ENCODE measurements at regions not wholly inside any gene's neighbourhood (a gene's known extent, or its start where the extent isn't known, plus 50 kb on each side); places are given as distances from the start of the nearest gene placed in this dataset.

DNA sequence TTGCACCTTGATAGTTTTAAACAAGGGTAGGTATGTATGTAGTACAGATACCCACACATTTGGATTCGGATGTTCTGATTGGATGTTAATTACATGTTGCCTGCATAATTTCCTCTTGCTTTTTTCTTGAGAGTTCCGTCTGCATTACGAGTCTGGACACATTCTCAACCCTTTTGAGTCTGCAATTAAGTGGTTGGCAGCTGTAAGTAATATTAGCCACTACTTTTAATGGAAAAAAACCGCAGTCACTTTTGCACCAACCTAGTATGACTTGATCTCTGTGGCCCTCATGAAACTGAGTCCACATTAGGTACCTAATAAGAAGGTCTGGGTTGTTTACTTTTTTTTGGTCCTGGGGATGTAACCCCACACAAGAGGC is 217.3 kb downstream of the VAPA start:
- ChIA-PET CTCF (interaction anchor here (0.7 kb wide), 1 partner anchor 117 kb away, joined by 3 read pairs; no protein-coding TSS in a partner anchor), POLR2A (no interaction called here)
- no peaks in the 10 kb centered on the region for H3K9me3 ChIP-seq
- H3K4me3 Mint-ChIP-seq (ENCODE audit: unreplicated experiment), result peak overlapping the region; percentile 79
- peaks cover 5% of the 10 kb centered on the region; the same call in 1 of the 2 replicates for H3K4me1 ChIP-seq
- no peaks in the 10 kb centered on the region for H3K4me1 Mint-ChIP-seq (ENCODE audit: low read depth, unreplicated experiment)
- H3K9me3 Mint-ChIP-seq (ENCODE audit: unreplicated experiment), result no peaks in the 10 kb centered on the region
- intact Hi-C loops (cut with micrococcal nuclease; ENCODE audit: unreplicated experiment), result loop anchor here (10.0 kb wide), 1 partner anchor 106 kb away; no protein-coding TSS in a partner anchor
- H3K27me3 ChIP-seq (replicated peaks; ENCODE audit: control insufficient read depth, insufficient read depth, low read length), result no peaks in the 10 kb centered on the region
- DNase-seq, result no peak
- no TSS peak for BruUV-seq (replicated peaks)
- peak overlapping the region; percentile 61 for H3K27ac Mint-ChIP-seq (ENCODE audit: unreplicated experiment)
- H3K27me3 Mint-ChIP-seq (ENCODE audit: insufficient read depth, unreplicated experiment), result no peaks in the 10 kb centered on the region
- no peaks in the 10 kb centered on the region for H3K36me3 ChIP-seq (ENCODE audit: control insufficient read depth, insufficient read depth, low read length)
- peaks cover 4% of the 10 kb centered on the region for H3K36me3 Mint-ChIP-seq (ENCODE audit: insufficient read depth, unreplicated experiment)
- no peak overlapping the region; the same call in 1 of the 2 replicates for H3K4me3 ChIP-seq (ENCODE audit: low read depth, low read length)
- TF ChIP-seq, protein P1, sequence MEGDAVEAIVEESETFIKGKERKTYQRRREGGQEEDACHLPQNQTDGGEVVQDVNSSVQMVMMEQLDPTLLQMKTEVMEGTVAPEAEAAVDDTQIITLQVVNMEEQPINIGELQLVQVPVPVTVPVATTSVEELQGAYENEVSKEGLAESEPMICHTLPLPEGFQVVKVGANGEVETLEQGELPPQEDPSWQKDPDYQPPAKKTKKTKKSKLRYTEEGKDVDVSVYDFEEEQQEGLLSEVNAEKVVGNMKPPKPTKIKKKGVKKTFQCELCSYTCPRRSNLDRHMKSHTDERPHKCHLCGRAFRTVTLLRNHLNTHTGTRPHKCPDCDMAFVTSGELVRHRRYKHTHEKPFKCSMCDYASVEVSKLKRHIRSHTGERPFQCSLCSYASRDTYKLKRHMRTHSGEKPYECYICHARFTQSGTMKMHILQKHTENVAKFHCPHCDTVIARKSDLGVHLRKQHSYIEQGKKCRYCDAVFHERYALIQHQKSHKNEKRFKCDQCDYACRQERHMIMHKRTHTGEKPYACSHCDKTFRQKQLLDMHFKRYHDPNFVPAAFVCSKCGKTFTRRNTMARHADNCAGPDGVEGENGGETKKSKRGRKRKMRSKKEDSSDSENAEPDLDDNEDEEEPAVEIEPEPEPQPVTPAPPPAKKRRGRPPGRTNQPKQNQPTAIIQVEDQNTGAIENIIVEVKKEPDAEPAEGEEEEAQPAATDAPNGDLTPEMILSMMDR (IDR thresholded peaks at IDR 0.05; ENCODE audit: insufficient read depth in 1 of 2, low read depth in 1 of 2, low read length in 1 of 2, severe bottlenecking in 1 of 2, unreplicated experiment in 1 of 2), result no peak

GRCh38 chr18:10131460-10132395 is 217.9 kb downstream of the VAPA start:
- CTCF ChIA-PET, result interaction anchor here (0.6 to 0.8 kb wide), 2 partner anchors 9 to 319 kb away, joined by 3 read pairs; no protein-coding TSS in a partner anchor

GRCh38 chr18:10133516-10133915 is 219.7 kb downstream of the VAPA start:
- peaks cover 10% of the 10 kb centered on the region for H3K9me3 Mint-ChIP-seq (ENCODE audit: unreplicated experiment)
- TF ChIP-seq, protein P1 (IDR thresholded peaks at IDR 0.05; ENCODE audit: insufficient read depth in 1 of 2, low read depth in 1 of 2, low read length in 1 of 2, severe bottlenecking in 1 of 2, unreplicated experiment in 1 of 2), result no peak
- H3K36me3 Mint-ChIP-seq (ENCODE audit: insufficient read depth, unreplicated experiment), result peaks cover 4% of the 10 kb centered on the region
- DNase-seq, result no peak
- H3K27ac Mint-ChIP-seq (ENCODE audit: unreplicated experiment), result no peak overlapping the region
- Histone ChIP-seq H3K36me3 (ENCODE audit: control insufficient read depth, insufficient read depth, low read length) (no peaks in the 10 kb centered on the region), H3K9me3 (no peaks in the 10 kb centered on the region), H3K4me1 (peaks cover 5% of the 10 kb centered on the region; the same call in 1 of the 2 replicates), H3K27me3 (replicated peaks; ENCODE audit: control insufficient read depth, insufficient read depth, low read length) (no peaks in the 10 kb centered on the region), H3K4me3 (ENCODE audit: low read depth, low read length) (no peak overlapping the region)
- intact Hi-C loops (cut with micrococcal nuclease; ENCODE audit: unreplicated experiment), result loop anchor here (10.0 kb wide), 1 partner anchor 109 kb away; no protein-coding TSS in a partner anchor
- H3K4me3 Mint-ChIP-seq (ENCODE audit: unreplicated experiment), result no peak overlapping the region
- POLR2A ChIA-PET, result no interaction called here
- CTCF ChIA-PET, result interaction anchor here (0.6 kb wide), 1 partner anchor 190 kb away, joined by 3 read pairs; no protein-coding TSS in a partner anchor
- H3K4me1 Mint-ChIP-seq (ENCODE audit: low read depth, unreplicated experiment), result no peaks in the 10 kb centered on the region
- H3K27me3 Mint-ChIP-seq (ENCODE audit: insufficient read depth, unreplicated experiment), result no peaks in the 10 kb centered on the region
- BruUV-seq (replicated peaks), result no TSS peak

More at GRCh38 chr18:10131460-10132395, 217.9 kb downstream of the VAPA start:
- Mint-ChIP-seq H3K27me3 (ENCODE audit: insufficient read depth, unreplicated experiment) (no peaks in the 10 kb centered on the region), H3K36me3 (ENCODE audit: insufficient read depth, unreplicated experiment) (peaks cover 4% of the 10 kb centered on the region), H3K4me1 (ENCODE audit: low read depth, unreplicated experiment) (no peaks in the 10 kb centered on the region), H3K27ac (ENCODE audit: unreplicated experiment) (peak overlapping the region; percentile 61), H3K9me3 (ENCODE audit: unreplicated experiment) (no peaks in the 10 kb centered on the region), H3K4me3 (ENCODE audit: unreplicated experiment) (peak overlapping the region; percentile 79)
- DNase-seq, result peak; percentile 54 to 69
- Histone ChIP-seq H3K4me1 (peaks cover 5% of the 10 kb centered on the region; the same call in 1 of the 2 replicates), H3K9me3 (no peaks in the 10 kb centered on the region), H3K27me3 (replicated peaks; ENCODE audit: control insufficient read depth, insufficient read depth, low read length) (no peaks in the 10 kb centered on the region), H3K36me3 (ENCODE audit: control insufficient read depth, insufficient read depth, low read length) (no peaks in the 10 kb centered on the region), H3K4me3 (ENCODE audit: low read depth, low read length) (peak overlapping the region; percentile 46)
- POLR2A ChIA-PET, result no interaction called here
- TF ChIP-seq, protein P1 (IDR thresholded peaks at IDR 0.05; ENCODE audit: insufficient read depth in 1 of 2, low read depth in 1 of 2, low read length in 1 of 2, severe bottlenecking in 1 of 2, unreplicated experiment in 1 of 2), result no peak
- intact Hi-C loops (cut with micrococcal nuclease; ENCODE audit: unreplicated experiment), result loop anchor here (10.0 kb wide), 1 partner anchor 107 kb away; no protein-coding TSS in a partner anchor
- BruUV-seq (replicated peaks), result no TSS peak
